ENCODE measurements at regions not wholly inside any gene's neighbourhood (a gene's known extent, or its start where the extent isn't known, plus 50 kb on each side); places are given as distances from the start of the nearest gene placed in this dataset.

GRCh38 chr2:898319-898718, 52.3 kb upstream of the SNTG2 start:
- DNase-seq (ENCODE audit: low read depth), result no peak

GRCh38 chr2:897091-897490, 53.6 kb upstream of the SNTG2 start:
- no peak for DNase-seq (ENCODE audit: low read depth)

- no peak for DNase-seq (ENCODE audit: low read depth)
These were observed 57.3 kb upstream of the SNTG2 start for GRCh38 chr2:893311-893710.

GRCh38 chr2:892892-893291, 57.8 kb upstream of the SNTG2 start:
- no peak for DNase-seq (ENCODE audit: low read depth)

- no peak for DNase-seq (ENCODE audit: low read depth)
These were observed 58.2 kb upstream of the SNTG2 start for GRCh38 chr2:892401-892800.

GRCh38 chr2:891734-892133, 58.9 kb upstream of the SNTG2 start:
- no peak for DNase-seq (ENCODE audit: low read depth)

- no peak for DNase-seq (ENCODE audit: low read depth)
These were observed 59.9 kb upstream of the SNTG2 start for GRCh38 chr2:890791-891190.

GRCh38 chr2:890214-890613, 60.4 kb upstream of the SNTG2 start:
- DNase-seq (ENCODE audit: low read depth), result no peak

- DNase-seq (ENCODE audit: low read depth), result no peak
These were observed 61.6 kb upstream of the SNTG2 start for GRCh38 chr2:888906-889566.

- DNase-seq (ENCODE audit: low read depth), result no peak
These were observed 62.3 kb upstream of the SNTG2 start for GRCh38 chr2:888211-888801.

- no peak for DNase-seq (ENCODE audit: low read depth)
These were observed 63.0 kb upstream of the SNTG2 start for GRCh38 chr2:887639-888038.

GRCh38 chr2:886072-887022, 64.3 kb upstream of the SNTG2 start:
- no peak for DNase-seq (ENCODE audit: low read depth)

- DNase-seq (ENCODE audit: low read depth), result no peak
These were observed 65.2 kb upstream of the SNTG2 start for GRCh38 chr2:885230-886071.

GRCh38 chr2:883803-884748, 66.6 kb upstream of the SNTG2 start:
- DNase-seq (ENCODE audit: low read depth), result no peak

- DNase-seq (ENCODE audit: low read depth), result no peak
These were observed 67.3 kb upstream of the SNTG2 start for GRCh38 chr2:883260-883802.

- no peak for DNase-seq (ENCODE audit: low read depth)
These were observed 69.3 kb upstream of the SNTG2 start for GRCh38 chr2:881204-881918.

- DNase-seq (ENCODE audit: low read depth), result no peak
These were observed 70.3 kb upstream of the SNTG2 start for GRCh38 chr2:880201-880970.

- no peak for DNase-seq (ENCODE audit: low read depth)
These were observed 71.1 kb upstream of the SNTG2 start for GRCh38 chr2:879540-879939.

- DNase-seq (ENCODE audit: low read depth), result no peak
These were observed 72.3 kb upstream of the SNTG2 start for GRCh38 chr2:878245-878930.

Measured in stromal cell of bone marrow (primary cell).